Brain microvascular endothelial cell (primary cell): ENCODE measurements at regions not wholly inside any gene's neighbourhood (a gene's known extent, or its start where the extent isn't known, plus 50 kb on each side); places are given as distances from the start of the nearest gene placed in this dataset.

Experiments
- DNase-seq: peaks from one replicate; pipeline ENCODE4 v3.0.0-alpha.2; 2020
- H3K27ac ChIP-seq: fragments of 250-450 bp; sonication (Bioruptor Pico); 2 replicates; pipeline ENCODE4 v1.5.1; 2020; ENCODE audit warnings: mild to moderate bottlenecking, moderate library complexity
- H3K27me3 ChIP-seq: fragments of 250-450 bp; sonication (Bioruptor Pico); replicated peaks from 2 replicates; pipeline ENCODE4 v1.5.1; 2020; ENCODE audit warnings: mild to moderate bottlenecking
- H3K36me3 ChIP-seq: fragments of 250-450 bp; sonication (Bioruptor Pico); replicated peaks from 2 replicates; pipeline ENCODE4 v1.5.1; 2020; ENCODE audit warnings: mild to moderate bottlenecking
- H3K4me3 ChIP-seq: 2 replicates; pipeline ENCODE4 v1.5.1; 2011; ENCODE audit warnings: low read depth, mild to moderate bottlenecking, control low read depth, low read length, moderate library complexity
- CTCF ChIP-seq: IDR thresholded peaks from 2 replicates; pipeline ENCODE4 v1.5.1; 2011; ENCODE audit warnings: low read depth, mild to moderate bottlenecking, moderate library complexity, low read length, control low read depth, inconsistent platforms; ENCODE audit errors: missing control alignments
- in situ Hi-C: cut with HindIII; loops from 2 replicates; pipeline ENCODE4 v1.10.0; 2017; ENCODE audit warnings: low sequenced_read_pairs, low pct_ligation_motif_present

DNA sequence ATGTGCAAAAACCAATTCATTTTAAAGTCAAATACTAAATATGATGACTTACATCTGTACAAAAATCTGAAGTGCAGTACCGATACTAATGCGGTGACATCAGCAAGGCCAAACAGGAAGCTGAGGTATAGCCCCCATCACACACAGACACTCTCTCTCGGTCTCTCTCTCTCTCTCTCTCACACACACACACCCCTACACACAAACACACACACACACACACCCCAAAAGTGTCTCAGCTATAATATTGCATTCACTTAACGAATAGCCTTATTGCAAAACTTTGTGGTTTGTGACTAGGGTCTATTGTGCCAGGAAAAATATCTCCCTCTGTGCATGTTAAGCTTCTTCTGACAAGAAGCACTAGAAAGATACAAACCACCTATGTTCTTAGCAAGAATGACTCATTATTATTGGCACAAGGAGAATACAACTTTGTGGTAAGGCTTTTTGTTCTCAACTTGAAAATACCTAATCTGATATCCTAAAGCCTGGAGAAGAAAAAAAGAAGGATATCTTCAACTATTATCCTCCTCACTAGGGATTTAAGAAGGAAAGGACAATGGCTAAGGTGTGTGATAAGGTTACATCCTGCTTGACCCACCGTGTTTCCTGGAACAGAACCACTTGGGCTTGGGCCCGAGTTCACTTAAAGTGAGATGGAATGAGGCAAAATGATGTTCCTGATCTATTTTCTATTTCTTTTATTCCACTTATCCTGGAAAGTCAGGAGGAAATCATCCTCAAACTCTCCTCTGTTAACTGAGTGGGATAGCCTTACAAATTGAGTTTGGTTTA lies 107.1 kb downstream of the NIBAN1 start:
- Histone ChIP-seq H3K36me3 (no peaks in the 10 kb centered on the region), H3K27me3 (no peaks in the 10 kb centered on the region), H3K4me3 (no peak overlapping the region), H3K27ac (peak overlapping the region; percentile 34)
- DNase-seq = peak; percentile 83
- TF ChIP-seq CTCF = no peak
- in situ Hi-C loops = no loop called here

DNA sequence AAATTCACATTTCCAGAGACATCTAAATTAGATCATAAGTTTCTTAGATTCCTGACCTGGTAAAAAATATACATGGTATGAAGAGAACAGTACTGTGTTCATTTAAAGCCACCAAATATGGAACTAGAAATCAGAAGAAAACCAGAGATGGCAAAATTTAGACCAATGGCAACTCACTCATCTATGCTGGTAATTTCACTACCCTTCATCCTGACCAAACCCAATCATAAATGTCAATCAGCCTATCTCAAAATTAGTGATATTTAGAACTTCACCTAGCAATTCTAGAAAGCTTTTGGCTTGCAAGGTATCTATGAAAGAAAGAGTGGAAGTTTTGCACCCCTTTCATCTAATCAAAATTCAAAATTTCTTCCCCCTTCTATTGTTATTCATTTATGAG lies 107.7 kb downstream of the NIBAN1 start:
- H3K36me3 ChIP-seq = no peaks in the 10 kb centered on the region
- no peak for DNase-seq
- TF ChIP-seq CTCF = no peak
- no peaks in the 10 kb centered on the region for H3K27me3 ChIP-seq
- in situ Hi-C loops = no loop called here
- H3K4me3 ChIP-seq = no peak overlapping the region
- no peak overlapping the region for H3K27ac ChIP-seq

DNA sequence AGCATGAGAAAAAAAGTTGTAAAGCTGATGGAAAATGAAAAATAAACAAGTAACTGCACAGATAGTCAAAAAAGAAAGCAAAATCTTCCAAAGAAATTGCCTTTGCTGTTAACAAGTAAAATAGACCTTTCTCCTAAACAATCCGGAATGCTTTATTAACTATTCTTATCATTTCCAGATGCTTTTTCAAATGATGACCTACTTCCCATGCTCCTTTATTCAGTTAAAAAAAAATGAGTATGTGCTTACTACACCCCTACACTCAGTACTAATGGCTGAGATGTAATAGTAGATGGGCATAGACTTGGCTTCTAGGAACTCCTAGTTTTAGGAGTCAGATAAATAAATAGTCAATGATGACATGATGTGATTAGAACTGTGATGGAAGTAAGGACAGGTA lies 108.5 kb downstream of the NIBAN1 start:
- no peak overlapping the region for H3K4me3 ChIP-seq
- in situ Hi-C loops = no loop called here
- no peak for DNase-seq
- H3K36me3 ChIP-seq = no peaks in the 10 kb centered on the region
- no peak for TF ChIP-seq CTCF
- H3K27ac ChIP-seq = no peak overlapping the region
- no peaks in the 10 kb centered on the region for H3K27me3 ChIP-seq

GRCh38 chr1:184861755-184862336 lies 107.2 kb upstream of the EDEM3 start:
- Histone ChIP-seq H3K27ac (no peak overlapping the region), H3K4me3 (no peak overlapping the region), H3K27me3 (no peaks in the 10 kb centered on the region), H3K36me3 (no peaks in the 10 kb centered on the region)
- in situ Hi-C loops = no loop called here
- no peak for DNase-seq
- no peak for TF ChIP-seq CTCF

DNA sequence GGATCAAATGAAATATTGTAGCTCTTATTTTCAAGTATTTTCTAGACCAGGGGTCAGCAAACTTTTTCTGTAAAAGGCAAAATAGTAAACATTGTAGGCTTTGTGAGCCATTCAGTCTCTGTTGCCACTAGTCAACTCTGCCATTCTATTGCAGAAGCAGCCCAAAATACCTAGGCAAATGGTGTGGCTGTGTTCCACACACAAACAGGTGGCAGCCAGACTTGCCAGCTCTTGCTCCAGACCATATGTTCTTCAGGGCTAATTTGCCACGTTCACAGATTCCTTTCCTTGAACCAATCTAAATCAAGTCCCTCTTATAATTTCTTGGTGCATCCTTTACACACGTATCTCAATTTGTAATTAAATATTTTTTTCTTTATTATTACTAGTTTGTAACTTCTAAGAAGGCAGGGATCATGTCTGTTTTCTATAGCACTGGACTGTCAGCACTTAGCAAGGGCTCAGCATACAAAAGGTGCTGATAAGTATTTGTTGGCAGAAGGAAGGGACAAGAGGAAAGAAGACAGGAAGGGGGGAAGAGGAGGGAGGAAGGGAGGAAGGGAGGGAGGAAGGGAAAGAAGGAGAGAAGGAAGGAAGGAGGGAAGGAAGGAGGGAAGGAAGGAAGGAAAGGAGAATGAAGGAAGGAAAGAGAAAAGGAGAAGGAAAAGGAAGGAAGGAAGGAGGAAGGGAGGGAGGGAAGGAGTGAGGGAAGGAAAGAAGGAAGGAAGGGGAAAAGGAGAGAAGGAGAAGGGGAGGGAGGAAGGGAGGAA lies 106.5 kb upstream of the EDEM3 start:
- no peak for TF ChIP-seq CTCF
- in situ Hi-C loops = no loop called here
- H3K4me3 ChIP-seq = no peak overlapping the region
- no peak overlapping the region for H3K27ac ChIP-seq
- no peaks in the 10 kb centered on the region for H3K36me3 ChIP-seq
- DNase-seq = no peak
- H3K27me3 ChIP-seq = no peaks in the 10 kb centered on the region
